ENCODE measurements at regions not wholly inside any gene's neighbourhood (a gene's known extent, or its start where the extent isn't known, plus 50 kb on each side); places are given as distances from the start of the nearest gene placed in this dataset.
"Not testable (repeated sequence)": the region's sequence is repeated elsewhere in the genome, so short reads cannot be mapped to it uniquely, and the experiment has no call there.

DNA sequence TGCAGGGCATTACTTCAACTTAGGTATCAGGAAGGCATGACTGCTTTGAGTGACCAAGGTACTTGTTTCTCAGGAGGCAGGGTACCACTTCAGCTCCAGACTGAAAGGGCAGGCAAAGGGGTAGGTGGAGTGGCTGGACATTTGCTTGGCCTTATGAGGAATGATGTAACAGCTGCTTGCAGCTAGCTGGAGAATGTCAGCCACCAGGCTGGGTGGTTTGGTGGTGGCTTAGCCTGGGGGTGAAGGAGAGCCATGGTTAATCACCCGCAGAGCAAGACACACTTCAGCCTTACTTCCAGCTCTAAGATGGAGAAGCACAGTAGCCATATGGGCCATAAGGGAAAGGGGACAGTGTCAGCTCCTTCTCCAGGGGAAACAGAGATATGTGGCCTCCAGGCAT, 146.1 kb downstream of the APIP start:
- H3K36me3 ChIP-seq: no peaks in the 10 kb centered on the region
- no peak for DNase-seq (ENCODE audit: low spot score in 2 of 2)
- no peaks in the 10 kb centered on the region for H3K27me3 ChIP-seq
- TF ChIP-seq, protein P1, sequence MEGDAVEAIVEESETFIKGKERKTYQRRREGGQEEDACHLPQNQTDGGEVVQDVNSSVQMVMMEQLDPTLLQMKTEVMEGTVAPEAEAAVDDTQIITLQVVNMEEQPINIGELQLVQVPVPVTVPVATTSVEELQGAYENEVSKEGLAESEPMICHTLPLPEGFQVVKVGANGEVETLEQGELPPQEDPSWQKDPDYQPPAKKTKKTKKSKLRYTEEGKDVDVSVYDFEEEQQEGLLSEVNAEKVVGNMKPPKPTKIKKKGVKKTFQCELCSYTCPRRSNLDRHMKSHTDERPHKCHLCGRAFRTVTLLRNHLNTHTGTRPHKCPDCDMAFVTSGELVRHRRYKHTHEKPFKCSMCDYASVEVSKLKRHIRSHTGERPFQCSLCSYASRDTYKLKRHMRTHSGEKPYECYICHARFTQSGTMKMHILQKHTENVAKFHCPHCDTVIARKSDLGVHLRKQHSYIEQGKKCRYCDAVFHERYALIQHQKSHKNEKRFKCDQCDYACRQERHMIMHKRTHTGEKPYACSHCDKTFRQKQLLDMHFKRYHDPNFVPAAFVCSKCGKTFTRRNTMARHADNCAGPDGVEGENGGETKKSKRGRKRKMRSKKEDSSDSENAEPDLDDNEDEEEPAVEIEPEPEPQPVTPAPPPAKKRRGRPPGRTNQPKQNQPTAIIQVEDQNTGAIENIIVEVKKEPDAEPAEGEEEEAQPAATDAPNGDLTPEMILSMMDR (IDR thresholded peaks at IDR 0.05): no peak
- TF ChIP-seq EP300 (IDR thresholded peaks at IDR 0.05) (no peak), POLR2A (IDR thresholded peaks at IDR 0.05) (no peak)
- H3K4me1 ChIP-seq: peaks cover 0 to 13% (median 0%) of the 10 kb centered on the region in 4 donors
- H3K4me3 ChIP-seq: no peak overlapping the region
- 93 to 100% methylated on average over 1 of the region's 1 CpG for WGBS, 2 donors
- H3K9me3 ChIP-seq: peaks cover 0 to 8% (median 0%) of the 10 kb centered on the region in 4 donors
- no peak overlapping the region for H3K27ac ChIP-seq

DNA sequence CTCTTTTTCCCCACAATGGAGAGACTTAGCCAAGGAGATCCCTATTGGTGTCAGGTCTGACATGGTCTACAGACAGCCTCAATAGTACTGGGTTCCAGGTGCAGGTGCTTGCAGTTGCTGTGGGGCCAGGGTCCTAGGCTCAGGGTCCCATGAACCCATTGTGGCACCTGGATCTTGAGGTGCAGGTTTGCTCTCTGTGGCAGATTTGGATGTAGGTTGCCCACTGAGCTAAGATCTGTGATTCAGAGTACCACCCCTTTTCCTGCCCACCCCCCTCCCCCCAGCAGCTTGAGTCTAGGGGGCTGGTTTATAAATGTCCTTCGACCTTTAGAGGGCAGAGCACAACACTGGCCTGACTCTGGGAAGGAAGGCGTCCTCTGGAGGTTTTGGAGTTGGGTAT, 147.0 kb downstream of the APIP start:
- Histone ChIP-seq H3K4me3 (no peak overlapping the region), H3K27ac (no peak overlapping the region), H3K27me3 (no peaks in the 10 kb centered on the region), H3K36me3 (no peaks in the 10 kb centered on the region), H3K4me1 (peaks cover 0 to 12% (median 0%) of the 10 kb centered on the region in 4 donors), H3K9me3 (peaks cover 0 to 17% (median 0%) of the 10 kb centered on the region in 4 donors)
- TF ChIP-seq, protein P1 (IDR thresholded peaks at IDR 0.05): no peak
- TF ChIP-seq POLR2A (IDR thresholded peaks at IDR 0.05): no peak
- no peak for TF ChIP-seq EP300 (IDR thresholded peaks at IDR 0.05)
- WGBS, 2 donors: 78 to 86% methylated on average over 2 of the region's 2 CpGs
- DNase-seq (ENCODE audit: low spot score in 2 of 2): no peak

- H3K4me1 ChIP-seq; H3K36me3 ChIP-seq; H3K27me3 ChIP-seq; DNase-seq (ENCODE audit: low spot score in 2 of 2); H3K27ac ChIP-seq; H3K4me3 ChIP-seq: not testable (repeated sequence)
- WGBS, 2 donors: 100% methylated on average over 1 of the region's 3 CpGs; no CpG with 5 or more reads in 1 of the 2 donors
- peaks cover 0 to 17% (median 0%) of the 10 kb centered on the region in 4 donors for H3K9me3 ChIP-seq
These were observed 141.7 kb downstream of the EHF start for GRCh38 chr11:34762625-34763024.

DNA sequence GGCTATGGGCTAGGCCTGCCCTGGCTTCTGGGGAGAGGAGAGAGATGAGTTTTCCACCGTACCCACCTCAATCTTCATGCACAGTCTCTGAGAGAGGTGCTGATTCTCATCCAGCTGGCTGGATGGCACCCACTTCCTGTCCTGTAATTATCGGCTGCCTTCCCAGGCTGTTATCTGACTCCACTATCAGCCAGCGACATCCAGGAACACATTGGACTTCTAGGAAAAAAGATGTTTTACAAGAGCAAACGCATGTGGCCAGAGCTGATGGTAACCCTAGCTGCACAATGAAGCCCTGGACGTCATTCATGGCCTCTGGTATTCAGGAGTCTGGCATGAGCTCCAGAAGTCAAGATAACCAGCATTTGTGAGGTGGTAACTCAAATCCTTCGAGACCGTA, 137.4 kb downstream of the EHF start:
- Histone ChIP-seq H3K4me3 (no peak overlapping the region), H3K27me3 (no peaks in the 10 kb centered on the region), H3K9me3 (peaks cover 0 to 3% (median 0%) of the 10 kb centered on the region in 4 donors), H3K27ac (no peak overlapping the region), H3K4me1 (no peaks in the 10 kb centered on the region), H3K36me3 (no peaks in the 10 kb centered on the region)
- DNase-seq (ENCODE audit: low spot score in 2 of 2): no peak
- TF ChIP-seq, protein P1 (IDR thresholded peaks at IDR 0.05): no peak
- TF ChIP-seq EP300 (IDR thresholded peaks at IDR 0.05): no peak
- TF ChIP-seq POLR2A (IDR thresholded peaks at IDR 0.05): no peak
- WGBS, 2 donors: 69 to 70% methylated on average over 7 of the region's 7 CpGs

- TF ChIP-seq POLR2A (IDR thresholded peaks at IDR 0.05) (no peak), EP300 (IDR thresholded peaks at IDR 0.05) (no peak)
- TF ChIP-seq, protein P1 (IDR thresholded peaks at IDR 0.05): no peak
- H3K9me3 ChIP-seq: peaks cover 0 to 3% (median 0%) of the 10 kb centered on the region in 4 donors
- H3K4me3 ChIP-seq: no peak overlapping the region
- DNase-seq (ENCODE audit: low spot score in 2 of 2): no peak
- H3K36me3 ChIP-seq: no peaks in the 10 kb centered on the region
- no peaks in the 10 kb centered on the region for H3K27me3 ChIP-seq
- no peak overlapping the region for H3K27ac ChIP-seq
- 58 to 63% methylated on average over 1 of the region's 1 CpG for WGBS, 2 donors
- H3K4me1 ChIP-seq: no peaks in the 10 kb centered on the region
These were observed 136.1 kb downstream of the EHF start for GRCh38 chr11:34757026-34757451.

- Histone ChIP-seq H3K36me3 (no peaks in the 10 kb centered on the region), H3K27ac (no peak overlapping the region)
- 63 to 70% methylated on average over 1 of the region's 1 CpG for WGBS, 2 donors
These were observed 135.7 kb downstream of the EHF start for GRCh38 chr11:34756591-34756990.

More at GRCh38 chr11:34756591-34756990, 135.7 kb downstream of the EHF start:
- DNase-seq (ENCODE audit: low spot score in 2 of 2): no peak
- no peak for TF ChIP-seq EP300 (IDR thresholded peaks at IDR 0.05)
- TF ChIP-seq, protein P1 (IDR thresholded peaks at IDR 0.05): no peak
- no peak for TF ChIP-seq POLR2A (IDR thresholded peaks at IDR 0.05)
- Histone ChIP-seq H3K9me3 (peaks cover 0 to 3% (median 0%) of the 10 kb centered on the region in 4 donors), H3K27me3 (no peaks in the 10 kb centered on the region), H3K4me1 (peaks cover 0 to 4% (median 0%) of the 10 kb centered on the region in 4 donors), H3K4me3 (no peak overlapping the region)
